HPDE6-E6E7 (cell line): ENCODE measurements at regions not wholly inside any gene's neighbourhood (a gene's known extent, or its start where the extent isn't known, plus 50 kb on each side); places are given as distances from the start of the nearest gene placed in this dataset.

Source experiments
- DNase-seq: peaks from one replicate; pipeline ENCODE4 v3.0.0; 2011; ENCODE audit warnings: missing footprints; ENCODE audit errors: extremely low spot score

- DNase-seq, result no peak
Measured at GRCh38 chr3:184508938-184509337, 52.6 kb upstream of the EPHB3 start.

DNA sequence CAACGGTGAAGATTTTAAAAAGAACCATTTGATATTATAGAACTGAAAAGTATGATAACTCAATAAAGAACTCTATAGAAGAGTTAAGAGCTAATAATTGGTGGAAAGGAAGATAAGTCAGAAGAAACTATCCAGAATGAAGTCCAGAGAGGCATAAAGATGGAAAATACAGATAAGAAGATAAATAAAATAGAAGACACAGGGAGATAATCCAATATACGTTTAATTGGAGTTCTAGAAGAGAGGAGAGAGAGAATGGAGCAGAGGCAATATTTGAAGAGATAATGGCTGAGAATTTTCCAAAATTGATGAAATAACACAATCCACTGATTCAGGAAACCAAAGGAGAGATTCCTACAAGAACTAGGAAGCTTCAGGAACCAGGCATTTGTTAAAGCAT, 49.8 kb upstream of the EPHB3 start:
- DNase-seq, result no peak
